ENCODE measurements at regions not wholly inside any gene's neighbourhood (a gene's known extent, or its start where the extent isn't known, plus 50 kb on each side); places are given as distances from the start of the nearest gene placed in this dataset.
"Not testable (repeated sequence)": the region's sequence is repeated elsewhere in the genome, so short reads cannot be mapped to it uniquely, and the experiment has no call there.

DNA sequence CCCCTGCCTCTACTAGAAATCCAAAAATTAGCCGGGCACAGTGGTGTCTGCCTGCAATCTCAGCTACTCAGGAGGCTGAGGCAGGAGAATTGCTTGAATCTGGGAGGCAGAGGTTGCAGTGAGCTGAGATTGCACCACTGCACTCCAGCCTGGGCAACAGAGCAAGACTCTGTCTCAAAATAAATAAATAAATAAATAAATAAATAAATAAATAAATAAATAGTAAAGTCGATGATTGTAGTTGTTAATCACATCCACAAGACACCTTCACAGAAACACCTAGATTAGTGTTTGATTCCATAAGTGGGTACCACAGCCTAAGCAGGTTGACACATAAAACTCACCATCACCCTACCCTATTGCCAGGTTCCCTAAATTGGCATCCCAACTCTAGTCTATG is 1199.0 kb downstream of the TYW1 start:
- not testable (repeated sequence) for TF ChIP-seq CTCF (conservative IDR thresholded peaks at IDR 0.05; ENCODE audit: low read depth in 2 of 2); EZH2phosphoT487 (IDR thresholded peaks at IDR 0.05; ENCODE audit: unreplicated experiment); EZH2 (IDR thresholded peaks at IDR 0.05; ENCODE audit: low read depth, unreplicated experiment); CREB1 (CRISPR knock-in tag; IDR thresholded peaks at IDR 0.05; ENCODE audit: low read depth); POLR2AphosphoS5 (IDR thresholded peaks at IDR 0.05; ENCODE audit: low read depth); ZNF114 (CRISPR knock-in tag; IDR thresholded peaks at IDR 0.05); NANOG (IDR thresholded peaks at IDR 0.05; ENCODE audit: borderline replicate concordance)
- TF ChIP-seq, protein P1, sequence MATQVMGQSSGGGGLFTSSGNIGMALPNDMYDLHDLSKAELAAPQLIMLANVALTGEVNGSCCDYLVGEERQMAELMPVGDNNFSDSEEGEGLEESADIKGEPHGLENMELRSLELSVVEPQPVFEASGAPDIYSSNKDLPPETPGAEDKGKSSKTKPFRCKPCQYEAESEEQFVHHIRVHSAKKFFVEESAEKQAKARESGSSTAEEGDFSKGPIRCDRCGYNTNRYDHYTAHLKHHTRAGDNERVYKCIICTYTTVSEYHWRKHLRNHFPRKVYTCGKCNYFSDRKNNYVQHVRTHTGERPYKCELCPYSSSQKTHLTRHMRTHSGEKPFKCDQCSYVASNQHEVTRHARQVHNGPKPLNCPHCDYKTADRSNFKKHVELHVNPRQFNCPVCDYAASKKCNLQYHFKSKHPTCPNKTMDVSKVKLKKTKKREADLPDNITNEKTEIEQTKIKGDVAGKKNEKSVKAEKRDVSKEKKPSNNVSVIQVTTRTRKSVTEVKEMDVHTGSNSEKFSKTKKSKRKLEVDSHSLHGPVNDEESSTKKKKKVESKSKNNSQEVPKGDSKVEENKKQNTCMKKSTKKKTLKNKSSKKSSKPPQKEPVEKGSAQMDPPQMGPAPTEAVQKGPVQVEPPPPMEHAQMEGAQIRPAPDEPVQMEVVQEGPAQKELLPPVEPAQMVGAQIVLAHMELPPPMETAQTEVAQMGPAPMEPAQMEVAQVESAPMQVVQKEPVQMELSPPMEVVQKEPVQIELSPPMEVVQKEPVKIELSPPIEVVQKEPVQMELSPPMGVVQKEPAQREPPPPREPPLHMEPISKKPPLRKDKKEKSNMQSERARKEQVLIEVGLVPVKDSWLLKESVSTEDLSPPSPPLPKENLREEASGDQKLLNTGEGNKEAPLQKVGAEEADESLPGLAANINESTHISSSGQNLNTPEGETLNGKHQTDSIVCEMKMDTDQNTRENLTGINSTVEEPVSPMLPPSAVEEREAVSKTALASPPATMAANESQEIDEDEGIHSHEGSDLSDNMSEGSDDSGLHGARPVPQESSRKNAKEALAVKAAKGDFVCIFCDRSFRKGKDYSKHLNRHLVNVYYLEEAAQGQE (IDR thresholded peaks at IDR 0.05; ENCODE audit: unreplicated experiment) = not testable (repeated sequence)
